SU-DHL-6 (cell line): ENCODE measurements at regions not wholly inside any gene's neighbourhood (a gene's known extent, or its start where the extent isn't known, plus 50 kb on each side); places are given as distances from the start of the nearest gene placed in this dataset.

ENCODE experiments used
- H2AFZ ChIP-seq: fragments of 200-600 bp; sonication (generic); 2 replicates; pipeline ENCODE4 v1.6.1; 2014; ENCODE audit warnings: low read depth, mild to moderate bottlenecking, moderate library complexity, mixed read lengths, antibody characterized with exemption, low read length; ENCODE audit not compliant: severe bottlenecking
- H3F3A ChIP-seq: fragments of 200-600 bp; shearing (Covaris generic); 2 replicates; pipeline ENCODE4 v1.6.0; 2016; ENCODE audit warnings: antibody characterized with exemption, mild to moderate bottlenecking; ENCODE audit not compliant: insufficient read depth
- H3K27ac ChIP-seq: fragments of 200-600 bp; sonication (generic); 2 replicates; pipeline ENCODE4 v1.5.1; 2016; ENCODE audit warnings: low read depth, mild to moderate bottlenecking, low read length, moderate library complexity, mixed read lengths
- H3K27me3 ChIP-seq: fragments of 200-600 bp; sonication (generic), shearing (Covaris generic); 2 replicates; pipeline ENCODE4 v1.6.0; 2014; ENCODE audit warnings: mild to moderate bottlenecking, low read length
- H3K36me3 ChIP-seq: fragments of 200-600 bp; sonication (generic); 2 replicates; pipeline ENCODE4 v1.6.1; 2014; ENCODE audit warnings: mild to moderate bottlenecking, low read length, mixed read lengths
- H3K4me2 ChIP-seq: fragments of 300-600, 200-600 bp; shearing (Covaris generic), sonication (generic); 2 replicates; pipeline ENCODE4 v1.6.0; 2014; ENCODE audit warnings: low read length, low read depth, mild to moderate bottlenecking; ENCODE audit not compliant: poor library complexity, severe bottlenecking
- H3K4me3 ChIP-seq: fragments of 200-600 bp; sonication (generic); 2 replicates; pipeline ENCODE4 v1.5.1; 2014; ENCODE audit warnings: antibody characterized with exemption, low read length, mild to moderate bottlenecking, mixed read lengths; ENCODE audit not compliant: insufficient read depth, poor library complexity, severe bottlenecking
- H3K79me2 ChIP-seq: fragments of 200-600 bp; sonication (generic); 2 replicates; pipeline ENCODE4 v1.6.1; 2014; ENCODE audit warnings: mild to moderate bottlenecking, low read length, moderate library complexity; ENCODE audit not compliant: insufficient read depth
- H3K9ac ChIP-seq: fragments of 200-600 bp; sonication (generic); 2 replicates; pipeline ENCODE4 v1.7.0; 2014; ENCODE audit warnings: mild to moderate bottlenecking, low read length
- H3K9me2 ChIP-seq: fragments of 200-600 bp; sonication (generic); replicated peaks from 2 replicates; pipeline ENCODE4 v1.6.1; 2014; ENCODE audit warnings: low read length; ENCODE audit not compliant: insufficient read depth
- H3K9me3 ChIP-seq: fragments of 200-600 bp; sonication (generic); 2 replicates; pipeline ENCODE4 v1.6.1; 2014; ENCODE audit warnings: low read length, mixed read lengths; ENCODE audit not compliant: insufficient read depth
- H4K20me1 ChIP-seq: fragments of 200-600 bp; sonication (generic); 2 replicates; pipeline ENCODE4 v1.6.1; 2014; ENCODE audit warnings: low read depth, mild to moderate bottlenecking, antibody characterized with exemption, low read length, moderate library complexity, mixed read lengths
- CTCF ChIP-seq: fragments of 200-600 bp; sonication (generic); IDR thresholded peaks from one replicate; pipeline ENCODE4 v1.5.1; 2017; ENCODE audit warnings: antibody characterized with exemption, mild to moderate bottlenecking, low read length, moderate library complexity; ENCODE audit not compliant: insufficient read depth, poor library complexity, severe bottlenecking
- EZH2phosphoT487 ChIP-seq: fragments of 200-600 bp; sonication (generic), shearing (Covaris generic); conservative IDR thresholded peaks from 2 replicates; pipeline ENCODE4 v1.6.1; 2018; ENCODE audit warnings: mild to moderate bottlenecking, antibody characterized with exemption, low read length, moderate library complexity, mixed read lengths

DNA sequence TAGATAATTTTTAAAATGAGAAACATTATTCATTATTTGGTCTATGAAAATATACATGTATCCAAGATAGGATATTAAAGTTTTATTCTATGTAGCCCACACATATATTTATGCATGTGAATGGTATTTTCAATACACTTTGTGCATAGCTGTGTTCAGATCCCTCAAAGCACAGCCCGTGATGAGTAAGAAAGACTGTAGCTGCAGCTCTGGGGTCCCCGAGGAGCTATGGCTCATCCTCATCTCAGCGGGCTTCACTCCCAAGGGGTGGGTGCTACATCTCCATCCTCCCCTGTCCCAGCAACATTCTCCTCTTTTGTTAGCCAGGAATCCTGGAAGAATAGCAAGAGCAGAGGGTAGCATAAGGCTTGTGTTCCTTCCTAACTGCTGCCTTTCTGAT is 130.8 kb downstream of the SAMD5 start:
- no peaks in the 10 kb centered on the region for H3F3A ChIP-seq
- no peaks in the 10 kb centered on the region for H3K27me3 ChIP-seq
- no peak overlapping the region for H3K27ac ChIP-seq
- no peaks in the 10 kb centered on the region for H3K9me3 ChIP-seq
- no peaks in the 10 kb centered on the region for H3K9me2 ChIP-seq
- H2AFZ ChIP-seq: no peak overlapping the region
- no peaks in the 10 kb centered on the region for H3K79me2 ChIP-seq
- H3K4me2 ChIP-seq: no peak overlapping the region
- no peak overlapping the region for H3K9ac ChIP-seq
- TF ChIP-seq CTCF (no peak), EZH2phosphoT487 (no peak)
- H3K36me3 ChIP-seq: no peaks in the 10 kb centered on the region
- no peak overlapping the region for H3K4me3 ChIP-seq
- H4K20me1 ChIP-seq: no peaks in the 10 kb centered on the region

DNA sequence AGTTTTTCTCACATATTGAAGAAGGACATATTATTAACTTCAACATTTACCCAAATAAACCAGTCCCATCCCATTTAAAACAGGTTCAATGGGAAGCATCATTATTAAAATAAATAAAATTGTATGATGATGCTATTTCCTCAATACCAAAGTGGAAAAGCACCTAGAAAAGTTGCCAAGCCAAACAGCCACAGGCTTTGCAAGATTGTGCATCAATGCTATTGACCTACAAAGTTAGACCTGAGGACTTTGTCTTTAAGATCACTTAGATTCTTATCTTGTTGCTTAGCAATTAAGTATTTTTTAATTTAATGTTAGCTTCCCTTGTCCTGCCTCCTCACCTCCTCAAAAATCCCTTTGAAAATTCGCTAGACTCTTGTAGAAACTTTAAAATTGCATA is 132.1 kb downstream of the SAMD5 start:
- Histone ChIP-seq H2AFZ (no peak overlapping the region), H3K27ac (no peak overlapping the region), H3K9me3 (no peaks in the 10 kb centered on the region), H3K27me3 (no peaks in the 10 kb centered on the region), H3K4me3 (no peak overlapping the region), H3K9me2 (no peaks in the 10 kb centered on the region; the same call in 1 of the 2 replicates), H3K9ac (no peak overlapping the region), H3K79me2 (no peaks in the 10 kb centered on the region), H3K4me2 (no peak overlapping the region), H4K20me1 (no peaks in the 10 kb centered on the region), H3F3A (no peaks in the 10 kb centered on the region), H3K36me3 (no peaks in the 10 kb centered on the region)
- no peak for TF ChIP-seq EZH2phosphoT487
- no peak for TF ChIP-seq CTCF

- H3F3A ChIP-seq: no peaks in the 10 kb centered on the region
- H3K9me3 ChIP-seq: no peaks in the 10 kb centered on the region
- no peaks in the 10 kb centered on the region for H3K27me3 ChIP-seq
- no peaks in the 10 kb centered on the region for H3K79me2 ChIP-seq
- no peak overlapping the region for H2AFZ ChIP-seq
- no peak overlapping the region for H3K4me2 ChIP-seq
- H3K36me3 ChIP-seq: no peaks in the 10 kb centered on the region
- H4K20me1 ChIP-seq: no peaks in the 10 kb centered on the region
- TF ChIP-seq EZH2phosphoT487 (no peak), CTCF (no peak)
- H3K9me2 ChIP-seq: no peaks in the 10 kb centered on the region; the same call in 1 of the 2 replicates
- no peak overlapping the region for H3K4me3 ChIP-seq
- no peak overlapping the region for H3K27ac ChIP-seq
- H3K9ac ChIP-seq: no peak overlapping the region
Measured at GRCh38 chr6:147641511-147641910, 133.0 kb downstream of the SAMD5 start.
